Myocyte (in vitro differentiated cells): ENCODE measurements at regions not wholly inside any gene's neighbourhood (a gene's known extent, or its start where the extent isn't known, plus 50 kb on each side); places are given as distances from the start of the nearest gene placed in this dataset.
A peak's percentile ranks its signal among the peaks of the same experiment; 100 is the strongest.

Experiments
- DNase-seq: peaks from one replicate; pipeline ENCODE4 v3.0.0-alpha.2; 2012; ENCODE audit warnings: low read depth

DNA sequence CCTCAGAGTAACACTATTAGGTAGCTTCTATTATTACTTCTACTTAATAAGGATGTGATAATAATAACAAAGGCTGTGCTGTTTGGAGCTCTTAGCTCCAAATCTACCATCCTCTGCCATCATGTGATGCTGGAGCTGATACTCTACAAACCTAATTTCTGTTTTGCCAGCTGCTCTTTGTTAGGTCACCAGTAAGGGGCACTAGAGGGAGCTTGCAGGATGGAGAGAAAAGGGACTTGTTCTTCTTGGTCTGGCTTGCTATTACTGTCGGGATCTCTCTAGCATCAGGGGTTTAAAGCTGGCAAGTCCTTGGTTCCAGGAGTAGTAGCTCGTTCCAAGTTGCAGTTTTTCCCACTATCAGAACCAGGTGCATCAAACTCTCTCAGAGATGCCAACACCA, 194.9 kb upstream of the KBTBD8 start:
- no peak for DNase-seq

DNA sequence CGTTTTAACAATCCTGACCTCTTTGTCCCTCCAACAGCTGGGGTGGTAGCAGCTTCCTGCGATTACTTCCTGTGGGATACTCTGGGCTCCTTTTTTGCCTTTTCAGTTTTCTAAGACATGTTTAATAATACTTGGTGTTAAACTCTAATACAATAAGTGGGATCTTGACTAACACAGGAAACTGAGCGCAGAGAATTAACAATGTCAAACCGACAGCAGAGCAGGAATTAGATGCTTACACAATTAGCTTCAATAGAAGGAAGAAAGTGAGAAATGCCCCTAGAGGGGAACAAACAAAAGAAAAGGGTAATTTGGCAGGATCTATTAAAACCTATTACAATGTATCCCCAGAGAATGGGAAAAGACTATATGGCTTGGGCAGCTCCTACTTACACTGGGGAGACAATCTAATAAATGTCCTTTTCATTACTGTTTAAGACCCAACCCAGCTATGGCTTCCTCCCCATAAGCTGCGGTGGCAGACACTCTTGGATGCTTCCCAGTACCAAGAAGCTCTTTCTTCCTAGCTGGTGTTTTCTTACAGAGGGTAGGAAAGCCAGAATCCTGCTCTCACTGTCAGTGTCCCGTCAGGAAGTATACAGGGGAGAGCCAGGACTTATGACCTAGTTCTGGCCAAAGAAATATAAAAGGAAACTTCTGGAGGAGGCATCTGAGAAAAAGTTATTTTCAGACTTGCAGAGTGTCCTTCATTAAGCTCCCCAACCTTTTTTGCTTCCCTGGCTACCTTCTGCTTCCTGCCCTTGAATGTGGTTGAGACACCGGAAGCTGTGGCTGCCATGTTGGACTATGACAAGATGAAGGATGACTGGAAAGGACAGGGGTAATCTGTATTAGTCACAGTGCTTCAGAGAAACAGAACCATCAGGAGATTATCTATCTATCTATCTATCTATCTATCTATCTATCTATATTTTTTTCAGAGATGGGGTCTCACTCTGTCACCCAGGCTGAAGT, 194.1 kb upstream of the KBTBD8 start:
- no peak for DNase-seq

DNA sequence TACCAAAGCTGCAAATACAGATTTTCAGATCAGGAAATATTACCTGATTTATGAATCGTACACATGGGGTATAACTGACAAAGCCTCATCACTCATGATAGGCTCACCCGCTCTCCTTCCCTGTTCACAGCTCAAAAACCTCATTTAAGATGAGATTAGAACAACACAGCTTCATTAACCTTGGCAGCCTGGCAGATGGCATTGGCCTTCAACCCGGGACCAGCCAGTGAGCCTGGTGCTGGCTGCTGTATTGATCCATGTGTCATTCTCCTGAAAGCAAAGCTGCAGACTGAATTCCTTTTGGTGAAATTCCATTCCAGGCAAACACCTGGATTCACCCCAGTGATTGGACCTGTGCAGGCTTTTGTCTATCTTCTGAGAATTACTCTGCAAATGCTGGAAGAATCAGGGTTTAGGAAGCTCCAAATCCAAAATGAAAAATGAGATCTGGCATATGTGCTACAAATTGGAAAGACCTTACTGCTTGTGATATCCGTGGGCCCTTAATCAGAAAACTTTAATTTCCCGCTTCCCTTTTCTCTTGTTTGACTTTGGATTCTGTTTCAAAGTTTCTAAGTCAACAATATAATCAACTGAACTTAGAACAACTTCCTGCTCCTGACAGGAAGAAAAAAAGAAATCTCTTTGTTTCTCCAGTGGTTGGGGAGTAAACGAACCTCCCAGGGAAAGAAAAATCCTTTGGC, 189.1 kb upstream of the KBTBD8 start:
- DNase-seq = no peak

DNA sequence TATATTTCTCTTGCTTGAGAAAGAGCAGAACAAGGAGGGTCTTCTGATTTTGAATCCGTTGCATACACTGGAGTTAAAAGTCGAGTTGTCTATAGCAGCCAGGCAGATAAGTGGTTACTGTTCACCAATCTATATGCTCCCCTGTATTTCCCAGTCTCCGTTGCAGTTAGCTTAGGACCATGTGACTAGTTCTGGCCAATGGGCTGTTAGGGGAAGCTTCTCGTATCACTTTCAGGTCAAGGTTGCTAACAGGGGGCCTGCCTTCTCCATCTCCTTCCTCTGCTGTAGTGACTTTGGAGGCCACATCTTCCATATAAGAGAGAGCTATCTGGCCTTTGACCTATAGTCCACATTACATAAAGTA, 188.5 kb upstream of the KBTBD8 start:
- no peak for DNase-seq

DNA sequence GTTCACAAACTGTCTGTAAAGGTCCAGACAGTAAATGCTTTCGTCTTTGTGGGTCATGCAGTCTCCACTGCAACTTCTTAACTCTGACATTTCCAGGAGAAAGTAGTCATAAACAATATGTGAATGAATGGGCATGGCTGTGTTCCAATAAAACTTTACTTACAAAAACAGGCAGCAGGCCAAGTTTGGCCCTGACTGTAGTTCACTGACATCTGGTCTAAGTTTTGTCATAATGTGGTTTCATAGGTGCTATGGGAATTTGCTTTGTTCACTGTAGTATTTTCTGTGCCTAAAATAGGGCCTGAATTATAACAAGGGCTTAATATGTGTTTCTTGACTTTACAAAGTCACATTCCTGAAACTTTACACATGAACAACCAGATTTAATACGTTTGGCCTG, 186.0 kb upstream of the KBTBD8 start:
- DNase-seq = no peak

DNA sequence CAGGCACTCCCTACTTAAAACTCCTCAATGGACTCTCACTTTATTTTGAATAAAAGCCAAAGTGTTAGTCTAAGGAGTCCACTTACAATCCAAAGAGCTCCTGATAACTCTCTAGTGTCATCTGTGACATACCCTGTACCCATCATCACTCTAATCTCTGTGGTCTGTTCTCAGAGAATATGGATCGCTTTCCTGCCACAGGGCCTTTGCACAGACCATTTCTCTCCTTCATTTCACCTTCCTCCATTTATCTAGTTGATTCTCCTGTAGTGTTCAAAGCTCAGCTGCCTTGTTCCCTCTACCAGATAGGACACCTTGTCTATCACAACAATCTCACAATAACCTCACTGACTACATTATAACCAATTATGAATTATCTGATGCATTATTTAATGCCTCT, 185.4 kb upstream of the KBTBD8 start:
- no peak for DNase-seq

DNA sequence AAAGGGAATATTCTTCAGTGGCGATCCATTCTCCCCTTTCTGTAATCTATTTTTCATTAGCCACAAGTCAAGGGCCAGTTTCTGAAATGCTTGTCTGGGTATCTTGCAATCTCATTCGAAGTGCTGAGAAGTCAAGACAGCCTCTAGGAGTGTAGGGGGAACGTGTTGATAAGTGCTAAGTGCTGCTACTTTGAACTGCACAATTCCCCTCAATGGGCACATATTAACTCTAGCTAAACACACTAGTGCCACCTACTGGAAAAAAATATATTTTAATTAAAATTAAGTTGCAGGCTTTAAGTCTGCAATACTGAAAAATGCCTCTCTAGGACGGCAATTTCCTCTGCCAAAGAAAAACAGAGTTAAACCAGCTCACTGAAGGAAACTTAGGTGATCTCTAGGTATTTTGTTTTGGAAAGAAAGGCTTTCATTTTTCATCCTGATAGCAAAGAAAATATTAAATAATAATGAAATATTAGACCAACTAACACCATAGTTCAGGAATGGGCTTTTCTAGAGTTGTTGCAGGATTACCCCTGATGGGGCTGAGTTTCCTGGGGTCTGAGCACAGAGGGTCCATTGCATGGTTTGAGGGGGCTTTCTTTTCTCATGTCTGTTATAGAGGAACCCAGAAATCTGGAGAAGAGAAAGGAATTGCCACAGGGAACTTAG, 181.9 kb upstream of the KBTBD8 start:
- peak; percentile 45 for DNase-seq

DNA sequence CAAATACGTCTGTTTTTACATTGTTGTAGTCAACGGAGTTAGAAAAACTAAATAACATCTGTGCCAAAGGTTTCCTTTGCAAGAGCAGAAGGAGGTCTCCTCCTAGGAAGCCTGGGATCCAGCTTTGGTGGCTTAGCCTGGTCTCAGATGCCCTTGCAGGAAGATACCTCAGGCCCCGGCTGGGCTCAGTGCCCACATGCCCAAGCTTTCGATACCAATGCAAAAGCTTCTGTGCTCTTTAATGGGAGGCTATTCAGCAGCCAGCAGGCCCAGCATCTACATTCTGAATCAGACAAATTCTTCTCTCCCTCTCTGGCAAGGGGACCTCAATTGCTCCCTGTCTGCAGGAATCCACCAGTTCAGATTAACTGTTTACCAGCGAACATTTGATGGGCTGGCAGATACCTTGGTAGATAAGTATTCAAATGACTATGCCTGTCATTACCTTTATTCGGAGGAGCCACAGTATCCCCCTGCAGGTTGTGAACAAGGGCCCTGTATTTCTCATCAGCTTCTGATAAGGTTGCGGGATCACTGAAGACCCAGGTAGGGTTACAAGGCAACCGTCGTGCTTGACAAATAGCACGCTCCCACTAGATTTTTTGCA, 180.1 kb upstream of the KBTBD8 start:
- no peak for DNase-seq

DNA sequence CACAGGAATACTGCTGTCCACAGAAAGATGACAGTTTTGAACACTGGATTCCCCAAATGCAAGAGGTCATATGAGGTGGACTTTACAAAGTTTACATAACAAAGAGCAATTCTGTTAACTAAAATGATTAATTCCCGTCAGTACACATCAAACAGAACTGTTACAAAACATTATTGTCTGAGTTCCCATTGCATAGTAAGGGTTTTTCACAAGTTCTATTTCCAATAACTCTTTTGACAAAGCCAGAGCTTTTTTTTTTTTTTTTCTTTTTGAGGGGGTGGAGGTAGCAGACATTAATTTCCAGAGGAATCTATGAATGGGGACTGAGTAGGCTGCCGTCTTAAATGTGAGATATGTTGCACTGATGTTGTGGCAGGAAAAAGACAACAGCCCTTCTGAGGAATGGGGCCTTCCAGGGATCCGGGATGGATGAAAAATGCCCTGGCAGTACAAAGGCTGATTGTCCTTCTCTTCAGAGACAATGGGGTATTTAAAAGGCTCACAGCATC, 178.1 kb upstream of the KBTBD8 start:
- DNase-seq = no peak

DNA sequence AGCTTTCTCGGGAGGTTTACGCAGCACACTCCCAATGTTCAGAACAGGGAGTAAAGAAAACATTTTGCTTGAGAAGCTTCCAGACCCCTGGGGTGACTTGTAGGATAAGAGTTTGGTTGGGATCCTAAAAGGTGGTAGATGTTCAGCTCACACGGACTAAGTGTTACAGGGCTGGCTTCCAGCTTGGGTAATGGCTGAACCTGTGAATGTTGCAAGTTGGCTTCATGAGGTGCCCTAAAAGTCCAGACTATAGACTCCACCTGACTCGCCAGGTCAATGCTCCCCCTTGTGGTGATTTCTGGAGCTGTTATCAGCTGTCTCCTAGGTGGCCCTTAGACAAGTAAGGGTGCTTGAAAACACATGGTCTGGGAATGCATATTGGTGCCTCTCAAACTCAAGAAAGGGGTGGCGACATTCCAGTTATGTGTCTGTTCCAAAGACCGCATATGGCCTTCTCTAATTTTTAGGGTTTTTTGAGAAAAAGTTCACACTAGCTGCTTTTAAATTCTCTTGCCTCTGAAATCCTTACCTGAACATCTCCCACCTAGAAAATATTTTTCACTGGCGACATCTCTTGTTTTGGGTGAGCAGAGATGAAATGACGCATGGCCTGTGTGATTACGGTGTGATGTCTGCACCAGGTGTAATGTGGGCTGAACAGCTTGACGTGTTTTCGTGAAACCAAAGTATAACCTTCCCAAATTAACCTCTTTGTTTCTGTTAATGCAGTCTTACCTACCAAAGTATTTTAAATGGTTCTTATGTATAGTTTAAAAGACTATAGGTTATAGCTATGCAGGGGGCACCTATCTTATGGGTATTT, 175.7 kb upstream of the KBTBD8 start:
- peak; percentile 41 for DNase-seq

DNA sequence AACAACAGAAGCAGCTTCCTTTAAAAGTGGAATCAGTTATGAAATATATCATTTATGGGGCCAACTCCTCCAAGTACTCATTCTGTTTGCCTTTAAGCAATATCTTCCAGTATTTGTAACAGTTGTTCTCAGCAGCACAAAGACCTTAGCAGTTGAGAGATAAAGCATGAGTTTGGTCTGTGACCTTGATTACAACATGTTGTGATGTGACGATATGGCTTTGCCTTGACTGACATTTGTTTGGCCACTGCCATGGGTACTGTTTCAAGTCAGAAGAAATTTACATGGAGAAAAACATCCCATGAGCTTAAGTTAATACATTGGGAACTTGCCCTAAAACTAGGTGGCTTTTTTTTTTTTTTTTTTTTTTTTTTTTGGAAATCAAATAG, 175.1 kb upstream of the KBTBD8 start:
- no peak for DNase-seq

DNA sequence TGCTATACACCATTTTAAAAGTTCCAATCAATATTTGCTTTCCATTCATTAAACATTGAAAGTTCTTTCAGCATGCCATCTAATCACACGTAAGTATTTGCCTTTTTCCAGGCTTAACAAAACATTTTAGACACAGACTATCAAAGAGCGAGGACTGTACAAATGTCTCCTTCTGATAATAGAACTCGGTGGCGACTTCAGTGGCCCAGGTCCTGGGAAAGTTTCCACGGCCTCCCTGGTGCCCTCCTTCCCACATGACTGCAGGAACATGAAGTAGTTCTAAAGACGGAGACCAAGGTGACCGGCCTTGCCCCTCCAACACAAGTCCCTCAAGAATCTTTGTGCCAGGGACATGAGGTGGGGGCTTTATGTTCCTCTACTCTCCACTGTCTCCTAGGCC, 174.6 kb upstream of the KBTBD8 start:
- no peak for DNase-seq

DNA sequence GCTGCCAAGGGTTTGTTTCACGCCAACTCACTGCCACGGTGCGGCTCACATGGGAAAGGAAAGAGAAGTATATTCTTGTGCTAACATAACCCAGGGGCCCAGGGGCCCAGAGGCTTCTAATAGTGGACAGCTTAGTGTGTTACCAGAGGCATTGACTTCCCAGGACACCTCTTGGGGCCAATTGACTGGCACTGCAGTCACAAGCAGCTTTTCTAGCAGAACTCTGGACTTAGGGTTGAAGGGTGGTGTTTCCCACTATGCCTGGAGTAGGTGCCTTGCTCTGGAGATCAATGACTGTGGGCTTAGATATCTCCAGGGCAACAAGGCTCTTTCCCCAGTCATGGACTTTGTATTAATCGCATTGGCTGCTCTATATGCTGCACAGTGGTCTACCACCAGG, 172.7 kb upstream of the KBTBD8 start:
- DNase-seq = no peak

DNA sequence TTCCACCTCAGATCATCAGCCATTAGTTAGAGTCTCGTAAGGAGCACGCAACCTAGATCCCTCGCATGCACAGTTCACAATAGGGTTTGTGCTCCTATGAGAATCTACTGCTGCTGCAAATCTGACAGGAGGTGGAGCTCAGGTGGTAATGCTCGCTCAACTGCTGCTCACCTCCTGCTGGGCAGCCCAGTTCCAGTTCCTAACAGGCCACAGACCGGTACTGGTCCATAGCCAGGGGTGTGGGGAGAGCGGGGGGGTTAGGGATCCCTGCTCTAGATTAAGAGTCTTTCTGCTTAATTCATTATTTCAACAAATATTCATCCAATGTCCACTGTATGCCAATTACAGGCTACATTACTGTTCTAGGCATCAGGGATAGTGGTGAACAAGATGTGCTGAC, 170.4 kb upstream of the KBTBD8 start:
- DNase-seq = no peak

DNA sequence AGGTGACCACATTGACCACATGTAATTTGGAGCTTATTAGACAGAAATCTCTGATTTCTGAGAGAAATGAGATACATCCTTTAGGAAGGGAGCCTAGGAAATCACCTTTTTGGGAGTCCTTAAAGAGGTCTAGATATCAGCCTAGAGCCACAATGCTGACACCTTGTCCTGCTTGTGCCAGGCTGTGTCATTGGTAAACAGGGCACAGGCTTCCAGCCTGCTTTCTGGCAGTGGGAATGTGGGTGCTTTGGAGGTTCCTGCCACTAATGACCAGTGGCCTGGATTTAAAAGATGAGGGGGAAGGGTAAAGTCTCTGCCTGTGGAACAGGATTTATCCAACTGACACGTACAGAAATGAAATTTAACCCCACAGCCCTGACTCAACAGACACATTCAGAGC, 169.8 kb upstream of the KBTBD8 start:
- no peak for DNase-seq

DNA sequence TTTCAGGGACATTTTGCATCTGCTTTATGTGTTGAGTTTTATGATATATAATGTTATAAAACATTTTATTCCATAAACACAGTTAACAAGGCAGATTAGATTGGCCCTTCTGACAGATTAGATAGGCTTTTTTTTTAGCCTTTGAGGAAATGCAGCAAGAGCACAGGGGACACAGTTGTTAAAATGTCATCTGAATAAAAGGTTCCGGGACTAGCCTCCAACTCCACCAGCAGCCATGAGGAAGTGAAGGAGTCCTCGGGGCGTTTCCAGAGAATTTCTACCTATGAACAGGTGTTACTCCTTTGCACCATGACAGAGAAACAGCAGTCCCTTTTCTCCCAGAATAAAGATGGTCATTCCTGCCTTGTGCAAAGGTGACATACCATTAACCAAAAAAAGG, 167.8 kb upstream of the KBTBD8 start:
- DNase-seq = no peak

DNA sequence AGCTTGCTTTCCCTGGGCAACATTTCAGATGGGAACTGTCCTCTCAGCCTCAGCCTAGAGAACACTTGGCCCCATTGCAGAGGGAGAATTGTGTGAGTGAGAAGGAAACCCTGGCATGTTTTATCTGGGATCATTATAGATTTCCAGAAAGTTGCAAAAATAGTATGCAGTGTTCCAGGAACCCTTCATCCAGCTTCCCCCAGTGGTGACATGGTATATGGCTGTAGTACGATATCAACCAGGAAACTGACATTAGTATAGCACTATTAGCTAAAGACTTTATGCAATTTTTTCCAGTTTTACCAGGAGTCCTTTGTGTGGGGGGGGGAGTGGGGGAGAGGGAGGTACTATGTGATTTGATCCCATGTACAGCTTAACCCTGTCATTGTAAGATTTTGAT, 166.2 kb upstream of the KBTBD8 start:
- DNase-seq = no peak

DNA sequence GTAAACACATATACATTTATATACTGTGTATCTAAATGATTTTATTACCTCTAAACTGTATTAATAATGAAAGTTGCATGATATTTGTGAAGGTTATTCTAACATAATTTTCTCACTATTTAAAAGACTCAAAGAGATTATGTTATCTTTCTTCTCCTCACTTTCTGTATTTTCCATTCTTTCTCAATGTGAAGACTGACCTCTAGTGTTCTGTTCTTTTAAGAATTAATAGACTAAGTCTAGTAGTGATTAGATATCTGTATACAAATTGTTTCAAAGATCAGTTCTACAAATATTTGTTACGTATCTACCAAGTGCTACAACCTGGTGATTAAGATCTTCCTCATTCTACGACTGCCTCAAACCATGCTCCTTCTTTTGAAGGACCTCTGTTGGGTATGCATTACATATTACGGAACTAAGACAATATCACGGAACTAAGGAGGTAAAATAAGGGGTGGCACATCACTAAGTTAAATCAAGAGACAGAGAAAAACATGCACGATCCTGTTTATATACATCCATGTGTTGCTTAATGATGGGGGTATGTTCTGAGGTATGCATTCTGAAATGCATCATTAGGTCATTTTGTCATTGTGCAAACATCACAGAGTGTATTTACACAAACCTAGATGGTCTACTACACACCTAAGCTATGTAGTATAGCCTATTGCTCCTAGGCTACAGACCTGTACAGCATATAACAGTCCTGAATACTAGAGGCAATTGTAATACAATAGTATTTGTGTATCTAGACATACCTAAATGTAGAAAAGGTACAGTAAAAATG, 161.5 kb upstream of the KBTBD8 start:
- DNase-seq = peak; percentile 9

DNA sequence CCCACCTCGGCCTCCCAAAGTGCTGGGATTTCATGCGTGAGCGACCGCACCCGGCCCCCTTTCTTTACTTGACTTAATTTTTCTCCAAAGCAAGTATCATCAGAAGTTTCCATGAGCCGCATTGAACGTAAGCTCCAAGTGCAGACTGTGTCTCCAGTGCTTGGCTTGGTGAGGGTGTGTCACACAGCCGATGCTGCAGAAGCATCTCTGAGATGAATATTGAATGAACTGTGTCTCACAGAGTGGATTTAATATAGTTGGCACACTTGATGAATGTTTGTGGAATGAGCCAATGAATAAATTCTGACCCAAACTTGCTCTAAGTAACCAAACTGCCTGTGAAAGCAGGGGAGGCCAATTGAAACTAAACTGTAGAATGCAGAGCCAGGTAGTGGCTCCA, 159.4 kb upstream of the KBTBD8 start:
- no peak for DNase-seq

DNA sequence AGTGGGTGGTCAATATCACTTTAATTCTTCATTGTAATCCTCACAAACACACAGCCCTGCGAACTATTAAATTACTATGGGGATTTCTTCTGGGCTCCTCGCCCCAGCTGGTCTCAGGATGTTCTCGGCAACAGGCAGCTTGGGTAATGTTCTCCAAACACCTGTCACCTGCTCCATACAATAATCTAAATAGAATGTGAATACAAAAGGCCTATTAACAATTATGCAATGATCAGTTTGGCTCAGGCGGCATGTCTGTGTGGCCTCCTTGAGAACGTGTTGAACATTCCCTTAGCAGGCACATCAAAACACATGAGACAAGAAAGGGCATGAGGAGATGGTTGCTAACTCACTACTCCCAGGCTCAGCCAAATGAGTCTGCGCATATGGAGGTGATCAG, 158.6 kb upstream of the KBTBD8 start:
- no peak for DNase-seq
